MM.1S (cell line): ENCODE measurements at regions not wholly inside any gene's neighbourhood (a gene's known extent, or its start where the extent isn't known, plus 50 kb on each side); places are given as distances from the start of the nearest gene placed in this dataset.

Experiments used
- DNase-seq: peaks from one replicate; pipeline ENCODE4 v3.0.0-alpha.2; 2015
- H2AFZ ChIP-seq: fragments of 300-600 bp; sonication (generic); 2 replicates; pipeline ENCODE4 v1.6.0; 2016; ENCODE audit warnings: antibody characterized with exemption, low read length
- H3F3A ChIP-seq: fragments of 300-600 bp; sonication (generic); 2 replicates; pipeline ENCODE4 v1.6.1; 2016; ENCODE audit warnings: mild to moderate bottlenecking, antibody characterized with exemption, low read length, moderate library complexity, mixed read lengths; ENCODE audit not compliant: insufficient read depth
- H3K27ac ChIP-seq: fragments of 300-600 bp; sonication (generic); 2 replicates; pipeline ENCODE4 v1.5.1; 2016; ENCODE audit warnings: mild to moderate bottlenecking, low read length
- H3K27me3 ChIP-seq: fragments of 300-600 bp; sonication (generic); replicated peaks from 2 replicates; pipeline ENCODE4 v1.6.0; 2016; ENCODE audit warnings: low read length; ENCODE audit not compliant: insufficient read depth
- H3K36me3 ChIP-seq: fragments of 300-600 bp; sonication (generic); replicated peaks from 2 replicates; pipeline ENCODE4 v1.6.1; 2016; ENCODE audit warnings: mild to moderate bottlenecking, low read length, mixed read lengths; ENCODE audit not compliant: insufficient read depth
- H3K4me1 ChIP-seq: fragments of 300-600 bp; sonication (generic); 2 replicates; pipeline ENCODE4 v1.6.1; 2016; ENCODE audit warnings: low read length, mixed read lengths
- H3K4me2 ChIP-seq: fragments of 300-600 bp; sonication (generic); 2 replicates; pipeline ENCODE4 v1.6.0; 2016; ENCODE audit warnings: low read depth, low read length
- H3K4me3 ChIP-seq: fragments of 300-600 bp; sonication (generic); 2 replicates; pipeline ENCODE4 v1.5.1; 2016; ENCODE audit warnings: low read length, mixed read lengths
- H3K79me2 ChIP-seq: fragments of 300-600 bp; sonication (generic); 2 replicates; pipeline ENCODE4 v1.6.1; 2016; ENCODE audit warnings: mixed run types, low read length, mixed read lengths
- H3K9ac ChIP-seq: fragments of 300-600 bp; sonication (generic); 2 replicates; pipeline ENCODE4 v1.6.1; 2016; ENCODE audit warnings: low read length, mixed read lengths
- H3K9me2 ChIP-seq: fragments of 300-600 bp; sonication (generic); replicated peaks from 2 replicates; pipeline ENCODE4 v1.6.1; 2016; ENCODE audit warnings: mild to moderate bottlenecking, low read length, mixed read lengths; ENCODE audit not compliant: insufficient read depth
- H3K9me3 ChIP-seq: fragments of 300-600 bp; sonication (generic); replicated peaks from 2 replicates; pipeline ENCODE4 v1.6.1; 2016; ENCODE audit warnings: mild to moderate bottlenecking, low read length, mixed read lengths; ENCODE audit not compliant: insufficient read depth
- H4K20me1 ChIP-seq: fragments of 300-600 bp; sonication (generic); 2 replicates; pipeline ENCODE4 v1.6.1; 2016; ENCODE audit warnings: mild to moderate bottlenecking, low read length, moderate library complexity, mixed read lengths; ENCODE audit not compliant: insufficient read depth
- EZH2 ChIP-seq: fragments of 300-600 bp; sonication (generic); optimal IDR thresholded peaks from 2 replicates; pipeline ENCODE3; 2017; ENCODE audit warnings: low read depth, mild to moderate bottlenecking, antibody characterized with exemption, low read length, mixed read lengths
- EZH2phosphoT487 ChIP-seq: fragments of 300-600 bp; sonication (generic); IDR thresholded peaks from 2 replicates; pipeline ENCODE4 v1.6.1; 2018; ENCODE audit warnings: antibody characterized with exemption, low read length
- TF ChIP-seq, protein P1 (sequence below): fragments of 300-600 bp; sonication (generic); IDR thresholded peaks from 2 replicates; pipeline ENCODE4 v1.5.1; 2016; ENCODE audit warnings: antibody characterized with exemption, low read length, mixed read lengths

GRCh38 chr4:82140422-82140821, 233.4 kb downstream of the HNRNPD start:
- TF ChIP-seq, protein P1, sequence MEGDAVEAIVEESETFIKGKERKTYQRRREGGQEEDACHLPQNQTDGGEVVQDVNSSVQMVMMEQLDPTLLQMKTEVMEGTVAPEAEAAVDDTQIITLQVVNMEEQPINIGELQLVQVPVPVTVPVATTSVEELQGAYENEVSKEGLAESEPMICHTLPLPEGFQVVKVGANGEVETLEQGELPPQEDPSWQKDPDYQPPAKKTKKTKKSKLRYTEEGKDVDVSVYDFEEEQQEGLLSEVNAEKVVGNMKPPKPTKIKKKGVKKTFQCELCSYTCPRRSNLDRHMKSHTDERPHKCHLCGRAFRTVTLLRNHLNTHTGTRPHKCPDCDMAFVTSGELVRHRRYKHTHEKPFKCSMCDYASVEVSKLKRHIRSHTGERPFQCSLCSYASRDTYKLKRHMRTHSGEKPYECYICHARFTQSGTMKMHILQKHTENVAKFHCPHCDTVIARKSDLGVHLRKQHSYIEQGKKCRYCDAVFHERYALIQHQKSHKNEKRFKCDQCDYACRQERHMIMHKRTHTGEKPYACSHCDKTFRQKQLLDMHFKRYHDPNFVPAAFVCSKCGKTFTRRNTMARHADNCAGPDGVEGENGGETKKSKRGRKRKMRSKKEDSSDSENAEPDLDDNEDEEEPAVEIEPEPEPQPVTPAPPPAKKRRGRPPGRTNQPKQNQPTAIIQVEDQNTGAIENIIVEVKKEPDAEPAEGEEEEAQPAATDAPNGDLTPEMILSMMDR: no peak
- TF ChIP-seq EZH2phosphoT487 (no peak), EZH2 (no peak)
- Histone ChIP-seq H3K4me2 (no peak overlapping the region), H3K9me3 (no peaks in the 10 kb centered on the region), H3K79me2 (no peaks in the 10 kb centered on the region), H3K9me2 (no peaks in the 10 kb centered on the region), H3K27me3 (no peaks in the 10 kb centered on the region), H3F3A (no peaks in the 10 kb centered on the region), H3K9ac (no peak overlapping the region), H4K20me1 (no peaks in the 10 kb centered on the region), H3K36me3 (no peaks in the 10 kb centered on the region), H3K4me3 (no peak overlapping the region), H2AFZ (no peak overlapping the region), H3K27ac (no peak overlapping the region), H3K4me1 (0 out of 2 replicates have a peak, but pooled peaks cover 3% of the 10 kb centered on the region)
- no peak for DNase-seq

DNA sequence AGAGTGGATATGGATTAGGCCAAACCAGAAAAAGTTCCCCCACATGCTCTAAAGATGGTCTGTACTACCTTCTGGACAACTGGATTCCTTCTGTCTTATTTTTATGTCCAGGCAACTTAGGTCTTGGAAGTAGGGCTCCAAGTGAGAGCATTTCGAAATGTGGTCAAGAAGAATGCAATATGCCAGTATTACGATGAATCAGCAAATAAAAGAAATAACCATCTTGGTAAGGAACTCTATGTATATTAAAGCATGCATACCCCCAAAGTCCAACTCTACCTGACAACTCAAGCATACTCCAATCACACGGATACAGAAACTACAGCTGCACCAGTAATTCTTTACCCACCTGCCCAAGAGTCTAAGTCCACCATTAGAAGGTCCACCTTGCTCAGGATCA, 234.5 kb downstream of the HNRNPD start:
- Histone ChIP-seq H2AFZ (no peak overlapping the region), H3K9me3 (no peaks in the 10 kb centered on the region), H3K4me3 (no peak overlapping the region), H4K20me1 (no peaks in the 10 kb centered on the region), H3F3A (no peaks in the 10 kb centered on the region), H3K27me3 (no peaks in the 10 kb centered on the region), H3K36me3 (no peaks in the 10 kb centered on the region), H3K9ac (no peak overlapping the region), H3K27ac (no peak overlapping the region), H3K9me2 (no peaks in the 10 kb centered on the region), H3K4me1 (0 out of 2 replicates have a peak, but pooled peaks cover 3% of the 10 kb centered on the region), H3K79me2 (no peaks in the 10 kb centered on the region), H3K4me2 (no peak overlapping the region)
- DNase-seq: no peak
- TF ChIP-seq, protein P1: no peak
- TF ChIP-seq EZH2 (no peak), EZH2phosphoT487 (no peak)

DNA sequence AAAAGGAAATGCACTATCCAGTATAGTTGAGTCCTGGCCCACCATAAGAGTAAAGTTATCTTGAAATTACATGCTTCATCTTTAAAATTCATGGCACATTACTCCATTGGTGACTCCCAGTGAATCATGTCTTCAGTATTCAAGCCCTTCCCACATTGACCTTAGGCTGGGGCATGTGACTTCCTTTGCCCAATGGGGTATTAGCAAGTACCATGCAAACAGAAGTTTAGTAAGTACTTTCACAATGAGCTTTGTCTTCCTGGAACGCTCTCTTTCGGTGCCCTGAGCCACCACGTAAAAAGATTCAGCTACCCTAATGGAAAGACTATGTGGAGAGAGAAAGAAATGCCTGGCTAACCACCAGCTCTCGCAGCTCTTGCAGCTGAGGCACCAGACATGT, 235.4 kb downstream of the HNRNPD start:
- TF ChIP-seq EZH2 (no peak), EZH2phosphoT487 (no peak)
- TF ChIP-seq, protein P1: no peak
- Histone ChIP-seq H3K4me2 (no peak overlapping the region), H3K4me1 (0 out of 2 replicates have a peak, but pooled peaks cover 3% of the 10 kb centered on the region), H3K9me3 (no peaks in the 10 kb centered on the region), H3K79me2 (no peaks in the 10 kb centered on the region), H3K9me2 (no peaks in the 10 kb centered on the region), H3K27me3 (no peaks in the 10 kb centered on the region), H3K4me3 (no peak overlapping the region), H2AFZ (no peak overlapping the region), H3F3A (no peaks in the 10 kb centered on the region), H3K36me3 (no peaks in the 10 kb centered on the region), H3K9ac (no peak overlapping the region), H4K20me1 (no peaks in the 10 kb centered on the region), H3K27ac (no peak overlapping the region)
- no peak for DNase-seq
